HG03139 (cell line): ENCODE measurements at regions not wholly inside any gene's neighbourhood (a gene's known extent, or its start where the extent isn't known, plus 50 kb on each side); places are given as distances from the start of the nearest gene placed in this dataset.

Experiments used
- ATAC-seq: cut with Tn5 transposase; IDR thresholded peaks from one replicate; pipeline ENCODE4 v1.9.1; 2021; ENCODE audit not compliant: unreplicated experiment

- ATAC-seq, result no peak
Measured at GRCh38 chr18:1995041-1995612, 576.2 kb downstream of the METTL4 start.

GRCh38 chr18:1998121-1998520 lies 573.2 kb downstream of the METTL4 start:
- ATAC-seq, result no peak

GRCh38 chr18:1999387-1999786 lies 571.9 kb downstream of the METTL4 start:
- no peak for ATAC-seq

- ATAC-seq, result no peak
Measured at GRCh38 chr18:2002151-2002550, 569.2 kb downstream of the METTL4 start.

GRCh38 chr18:2002604-2003003 lies 568.7 kb downstream of the METTL4 start:
- no peak for ATAC-seq

- ATAC-seq, result no peak
Measured at GRCh38 chr18:2009942-2010697, 561.2 kb downstream of the METTL4 start.

- no peak for ATAC-seq
Measured at GRCh38 chr18:2027016-2027415, 544.3 kb downstream of the METTL4 start.

GRCh38 chr18:2027756-2028155 lies 543.5 kb downstream of the METTL4 start:
- no peak for ATAC-seq

GRCh38 chr18:2028986-2029385 lies 542.3 kb downstream of the METTL4 start:
- no peak for ATAC-seq

- ATAC-seq, result no peak
Measured at GRCh38 chr18:2030647-2031046, 540.7 kb downstream of the METTL4 start.

- no peak for ATAC-seq
Measured at GRCh38 chr18:2032036-2032435, 539.3 kb downstream of the METTL4 start.

- no peak for ATAC-seq
Measured at GRCh38 chr18:2035056-2035455, 536.2 kb downstream of the METTL4 start.

GRCh38 chr18:2036086-2036485 lies 535.2 kb downstream of the METTL4 start:
- ATAC-seq, result no peak

GRCh38 chr18:2040279-2040678 lies 531.0 kb downstream of the METTL4 start:
- no peak for ATAC-seq

GRCh38 chr18:2049986-2050385 lies 521.3 kb downstream of the METTL4 start:
- ATAC-seq, result no peak

GRCh38 chr18:2050702-2051201 lies 520.6 kb downstream of the METTL4 start:
- ATAC-seq, result no peak

GRCh38 chr18:2053490-2054089 lies 517.7 kb downstream of the METTL4 start:
- no peak for ATAC-seq

GRCh38 chr18:2059336-2059735 lies 512.0 kb downstream of the METTL4 start:
- ATAC-seq, result no peak

- no peak for ATAC-seq
Measured at GRCh38 chr18:2060086-2060485, 511.2 kb downstream of the METTL4 start.

- ATAC-seq, result no peak
Measured at GRCh38 chr18:2070631-2071030, 500.7 kb downstream of the METTL4 start.

- ATAC-seq, result no peak
Measured at GRCh38 chr18:2075499-2075898, 495.8 kb downstream of the METTL4 start.

- ATAC-seq, result no peak
Measured at GRCh38 chr18:2082676-2083075, 488.6 kb downstream of the METTL4 start.
